ENCODE measurements at regions not wholly inside any gene's neighbourhood (a gene's known extent, or its start where the extent isn't known, plus 50 kb on each side); places are given as distances from the start of the nearest gene placed in this dataset.

- TF ChIP-seq CTCF (IDR thresholded peaks at IDR 0.05) (no peak), POLR2A (IDR thresholded peaks at IDR 0.05) (no peak)
- Histone ChIP-seq H3K27me3 (no peaks in the 10 kb centered on the region), H3K36me3 (no peaks in the 10 kb centered on the region), H3K4me3 (no peak overlapping the region), H3K27ac (no peak overlapping the region), H3K9me3 (no peaks in the 10 kb centered on the region), H3K4me1 (no peaks in the 10 kb centered on the region)
- DNase-seq (no peak), ATAC-seq (no peak)
- intact Hi-C loops (cut with DNase I) = no loop called here
- 31% methylated on average over 2 of the region's 2 CpGs for whole genome bisulfite sequencing (ENCODE audit: insufficient coverage, low coverage, low lambda C conversion rate, missing lambda C conversion rate)
Measured at GRCh38 chr13:105541565-105541964, 993.9 kb downstream of the EFNB2 start.

- no peaks in the 10 kb centered on the region for H3K27me3 ChIP-seq
- DNase-seq = no peak
- no peak overlapping the region for H3K4me3 ChIP-seq
- H3K36me3 ChIP-seq = no peaks in the 10 kb centered on the region
- intact Hi-C loops (cut with DNase I) = no loop called here
- no peak for ATAC-seq
- H3K4me1 ChIP-seq = no peaks in the 10 kb centered on the region
- no peak overlapping the region for H3K27ac ChIP-seq
- WGBS (ENCODE audit: insufficient coverage, low coverage, low lambda C conversion rate, missing lambda C conversion rate) = 49% methylated on average over 4 of the region's 4 CpGs
- no peaks in the 10 kb centered on the region for H3K9me3 ChIP-seq
- TF ChIP-seq CTCF (IDR thresholded peaks at IDR 0.05) (no peak), POLR2A (IDR thresholded peaks at IDR 0.05) (no peak)
Measured at GRCh38 chr13:105538346-105538745, 997.1 kb downstream of the EFNB2 start.

- DNase-seq (no peak), ATAC-seq (no peak)
- WGBS (ENCODE audit: insufficient coverage, low coverage, low lambda C conversion rate, missing lambda C conversion rate) = 55% methylated on average over 7 of the region's 7 CpGs
- Histone ChIP-seq H3K9me3 (no peaks in the 10 kb centered on the region), H3K4me3 (no peak overlapping the region), H3K27ac (no peak overlapping the region), H3K27me3 (no peaks in the 10 kb centered on the region), H3K4me1 (no peaks in the 10 kb centered on the region), H3K36me3 (no peaks in the 10 kb centered on the region)
- TF ChIP-seq POLR2A (IDR thresholded peaks at IDR 0.05) = no peak
- TF ChIP-seq CTCF (IDR thresholded peaks at IDR 0.05) = no peak
- intact Hi-C loops (cut with DNase I) = no loop called here
Measured at GRCh38 chr13:105537113-105537512, 998.3 kb downstream of the EFNB2 start.

GRCh38 chr13:105530468-105530867 lies 1005.0 kb downstream of the EFNB2 start:
- DNase-seq = no peak
- TF ChIP-seq CTCF (IDR thresholded peaks at IDR 0.05) (no peak), POLR2A (IDR thresholded peaks at IDR 0.05) (no peak)
- Histone ChIP-seq H3K4me1 (no peaks in the 10 kb centered on the region), H3K4me3 (no peak overlapping the region), H3K36me3 (no peaks in the 10 kb centered on the region), H3K27ac (no peak overlapping the region), H3K27me3 (no peaks in the 10 kb centered on the region), H3K9me3 (no peaks in the 10 kb centered on the region)
- intact Hi-C loops (cut with DNase I) = no loop called here
- 44% methylated on average over 3 of the region's 3 CpGs for WGBS (ENCODE audit: insufficient coverage, low coverage, low lambda C conversion rate, missing lambda C conversion rate)
- ATAC-seq = no peak

- WGBS (ENCODE audit: insufficient coverage, low coverage, low lambda C conversion rate, missing lambda C conversion rate) = 39% methylated on average over 4 of the region's 5 CpGs
- no peak for ATAC-seq
Measured at GRCh38 chr13:105527127-105527526, 1008.3 kb downstream of the EFNB2 start.

More at GRCh38 chr13:105527127-105527526, 1008.3 kb downstream of the EFNB2 start:
- Histone ChIP-seq H3K27ac (no peak overlapping the region), H3K9me3 (no peaks in the 10 kb centered on the region), H3K4me3 (no peak overlapping the region), H3K36me3 (no peaks in the 10 kb centered on the region), H3K27me3 (no peaks in the 10 kb centered on the region), H3K4me1 (no peaks in the 10 kb centered on the region)
- DNase-seq = no peak
- intact Hi-C loops (cut with DNase I) = no loop called here
- TF ChIP-seq CTCF (IDR thresholded peaks at IDR 0.05) (no peak), POLR2A (IDR thresholded peaks at IDR 0.05) (no peak)

All from right lobe of liver (tissue), 6 donors.